H1 (cell line): ENCODE measurements at regions not wholly inside any gene's neighbourhood (a gene's known extent, or its start where the extent isn't known, plus 50 kb on each side); places are given as distances from the start of the nearest gene placed in this dataset.

Experiments used
- CTCF ChIA-PET: fragments of 300-600 bp; sonication (Branson Sonifier 250); formaldehyde crosslinking; loops from one replicate; lab custom pipeline; 2021; ENCODE audit not compliant: partially characterized antibody; lab: Charles Lee
- POLR2A ChIA-PET: fragments of 300-600 bp; sonication (Branson Sonifier 250); formaldehyde crosslinking; loops from one replicate; lab custom pipeline; 2021; ENCODE audit warnings: inconsistent platforms; ENCODE audit not compliant: partially characterized antibody; lab: Charles Lee
- DNase-seq, 2 experiments: peaks; one replicate each; pipeline versions ENCODE4 v3.0.0 to v3.0.0-alpha.2; 2010 to 2022; ENCODE audit warnings: low spot score in 2 of 2, low read depth in 1 of 2, mixed read lengths in 1 of 2
- FAIRE-seq: peaks from 2 replicates; lab custom pipeline; 2011; peaks lifted over from hg19 to GRCh38; lab: Jason Lieb, UNC
- H2AFZ ChIP-seq: 2 replicates; pipeline ENCODE4 v1.8.1; 2012; ENCODE audit warnings: low read length, inconsistent platforms
- H2AK5ac ChIP-seq: 2 replicates; pipeline ENCODE4 v1.6.1; 2013; ENCODE audit warnings: low read depth, low read length
- H2BK120ac ChIP-seq: replicated peaks from 2 replicates; pipeline ENCODE3; 2013; ENCODE audit warnings: low read depth, low read length, inconsistent platforms
- H2BK12ac ChIP-seq: 2 replicates; pipeline ENCODE4 v1.6.1; 2013; ENCODE audit warnings: low read depth, low read length
- H2BK15ac ChIP-seq: 2 replicates; pipeline ENCODE4 v1.6.1; 2013; ENCODE audit warnings: low read length
- H2BK20ac ChIP-seq: 2 replicates; pipeline ENCODE4 v1.6.1; 2013; ENCODE audit warnings: low read length
- H2BK5ac ChIP-seq: 2 replicates; pipeline ENCODE4 v1.6.1; 2013; ENCODE audit warnings: low read depth, low read length
- H3K14ac ChIP-seq: 2 replicates; pipeline ENCODE4 v1.6.1; 2013; ENCODE audit warnings: inconsistent platforms; ENCODE audit not compliant: insufficient read length
- H3K18ac ChIP-seq: 2 replicates; pipeline ENCODE4 v1.6.1; 2013; ENCODE audit warnings: low read length; ENCODE audit errors: extremely low read depth
- H3K23ac ChIP-seq: 2 replicates; pipeline ENCODE4 v1.6.1; 2013; ENCODE audit warnings: inconsistent platforms; ENCODE audit not compliant: insufficient read length
- H3K23me2 ChIP-seq: 2 replicates; pipeline ENCODE4 v1.6.1; 2013; ENCODE audit warnings: low read depth, low read length
- H3K27ac ChIP-seq: 2 replicates; pipeline ENCODE4 v1.6.1; 2011; ENCODE audit warnings: low read depth, low read length, inconsistent platforms
- H3K27me3 ChIP-seq, 4 experiments: replicated peaks in 1 of 4; 1 replicate in 1 of 4; 2 replicates in 3 of 4; pipeline versions ENCODE4 v1.6.1 to v1.8.1; 2011 to 2013; ENCODE audit warnings: low read length in 3 of 4, mild to moderate bottlenecking in 3 of 4, inconsistent platforms in 2 of 4, mixed read lengths in 2 of 4, moderate library complexity in 1 of 4; ENCODE audit not compliant: control insufficient read depth in 3 of 4, insufficient read depth in 3 of 4; ENCODE audit errors: extremely low read depth in 1 of 4
- H3K36me3 ChIP-seq, 4 experiments: 2 replicates each; pipeline versions ENCODE4 v1.6.1 to v1.8.1; 2011 to 2013; ENCODE audit warnings: mild to moderate bottlenecking in 4 of 4, low read length in 3 of 4, moderate library complexity in 2 of 4, control low read depth in 1 of 4, inconsistent platforms in 1 of 4; ENCODE audit not compliant: insufficient read depth in 4 of 4, control insufficient read depth in 2 of 4
- H3K4ac ChIP-seq: replicated peaks from 2 replicates; pipeline ENCODE3; 2013; ENCODE audit warnings: low read length, low read depth, mixed read lengths, inconsistent platforms; ENCODE audit not compliant: insufficient read length
- H3K4me1 ChIP-seq, 4 experiments: replicated peaks in 1 of 4; 1 replicate in 1 of 4; 2 replicates in 3 of 4; pipeline versions ENCODE4 v1.6.1 to v1.8.1; 2011 to 2013; ENCODE audit warnings: low read length in 3 of 4, inconsistent platforms in 2 of 4, mixed read lengths in 1 of 4; ENCODE audit not compliant: insufficient read depth in 4 of 4, control insufficient read depth in 3 of 4
- H3K4me2 ChIP-seq, 2 experiments: 2 replicates each; pipeline versions ENCODE4 v1.6.1 to v1.8.1; 2011 to 2013; ENCODE audit warnings: low read depth in 2 of 2, low read length in 2 of 2, control low read depth in 1 of 2, inconsistent platforms in 1 of 2, mild to moderate bottlenecking in 1 of 2; ENCODE audit not compliant: insufficient read depth in 1 of 2
- H3K4me3 ChIP-seq, 4 experiments: fragments of 200-600, 300-600 bp in 1 of 4; sonication (generic), shearing (Covaris generic), sonication (Bioruptor Twin) in 1 of 4; 2 replicates each; pipeline versions ENCODE4 v1.5.1 to v1.8.1; 2011 to 2016; ENCODE audit warnings: low read length in 4 of 4, low read depth in 3 of 4, control low read depth in 2 of 4, inconsistent platforms in 2 of 4, mild to moderate bottlenecking in 2 of 4, mixed read lengths in 1 of 4, moderate library complexity in 1 of 4; ENCODE audit not compliant: insufficient read depth in 2 of 4; ENCODE audit errors: extremely low read depth in 1 of 4
- H3K56ac ChIP-seq: replicated peaks from 2 replicates; pipeline ENCODE3; 2013; ENCODE audit warnings: low read depth, mild to moderate bottlenecking, mixed read lengths, low read length, inconsistent platforms; ENCODE audit not compliant: insufficient read length
- H3K79me1 ChIP-seq: 2 replicates; pipeline ENCODE4 v1.6.1; 2013; ENCODE audit warnings: low read depth, low read length, control low read depth
- H3K79me2 ChIP-seq, 2 experiments: 2 replicates each; pipeline versions ENCODE4 v1.6.1 to v1.8.1; 2012 to 2013; ENCODE audit warnings: low read length in 2 of 2, mild to moderate bottlenecking in 2 of 2, inconsistent platforms in 1 of 2; ENCODE audit not compliant: insufficient read depth in 2 of 2, control insufficient read depth in 1 of 2
- H3K9ac ChIP-seq, 4 experiments: replicated peaks in 1 of 4; 1 replicate in 1 of 4; 2 replicates in 3 of 4; pipeline versions ENCODE4 v1.6.1 to v1.8.1; 2011 to 2013; ENCODE audit warnings: low read depth in 3 of 4, low read length in 3 of 4, control low read depth in 2 of 4, mild to moderate bottlenecking in 2 of 4, moderate library complexity in 2 of 4, inconsistent platforms in 1 of 4; ENCODE audit errors: extremely low read depth in 1 of 4
- H3K9me3 ChIP-seq, 2 experiments: 2 replicates each; pipeline versions ENCODE4 v1.6.1 to v1.8.1; 2012 to 2013; ENCODE audit warnings: mild to moderate bottlenecking in 2 of 2, moderate library complexity in 2 of 2, control low read depth in 1 of 2, inconsistent platforms in 1 of 2, low read depth in 1 of 2, low read length in 1 of 2, mixed read lengths in 1 of 2; ENCODE audit not compliant: insufficient read depth in 2 of 2
- H4K20me1 ChIP-seq, 2 experiments: replicated peaks in 1 of 2; 2 replicates each; pipeline versions ENCODE3 to v1.8.1; 2011 to 2013; ENCODE audit warnings: inconsistent platforms in 2 of 2, low read length in 2 of 2, mild to moderate bottlenecking in 1 of 2; ENCODE audit not compliant: insufficient read depth in 2 of 2, control insufficient read depth in 1 of 2
- H4K5ac ChIP-seq: 2 replicates; pipeline ENCODE4 v1.6.1; 2013; ENCODE audit warnings: low read length, low read depth, mixed read lengths, inconsistent platforms; ENCODE audit not compliant: insufficient read length
- H4K8ac ChIP-seq: 2 replicates; pipeline ENCODE4 v1.8.0; 2013; ENCODE audit warnings: mild to moderate bottlenecking, moderate library complexity, low read length, inconsistent platforms; ENCODE audit not compliant: insufficient read depth; ENCODE audit errors: extremely low read depth
- H4K91ac ChIP-seq: replicated peaks from 2 replicates; pipeline ENCODE3; 2013; ENCODE audit warnings: low read length, mixed read lengths, inconsistent platforms; ENCODE audit not compliant: insufficient read length
- HDAC2 ChIP-seq, 2 experiments: fragments of 300-600 bp in 1 of 2; sonication (generic) in 1 of 2; IDR thresholded peaks; 2 replicates each; pipeline ENCODE4 v1.6.1; 2011 to 2012; ENCODE audit warnings: low read depth in 2 of 2, low read length in 2 of 2, mild to moderate bottlenecking in 2 of 2, moderate library complexity in 2 of 2, borderline replicate concordance in 1 of 2, inconsistent platforms in 1 of 2
- WGBS, 2 experiments: shearing (Covaris generic) in 1 of 2; methylation state at CpG; one replicate each; pipeline versions ENCODE4 v1.1.6 to v1.1.7; 2013 to 2015; ENCODE audit warnings: low lambda C conversion rate in 2 of 2, mixed read lengths in 2 of 2, inconsistent platforms in 1 of 2, low coverage in 1 of 2, missing lambda C conversion rate in 1 of 2; ENCODE audit not compliant: insufficient replicate concordance in 2 of 2, insufficient coverage in 1 of 2, insufficient read length in 1 of 2; ENCODE audit errors: extremely low coverage in 1 of 2, missing lambda C conversion rate in 1 of 2; 5-methylcytosine and 5-hydroxymethylcytosine counted together

DNA sequence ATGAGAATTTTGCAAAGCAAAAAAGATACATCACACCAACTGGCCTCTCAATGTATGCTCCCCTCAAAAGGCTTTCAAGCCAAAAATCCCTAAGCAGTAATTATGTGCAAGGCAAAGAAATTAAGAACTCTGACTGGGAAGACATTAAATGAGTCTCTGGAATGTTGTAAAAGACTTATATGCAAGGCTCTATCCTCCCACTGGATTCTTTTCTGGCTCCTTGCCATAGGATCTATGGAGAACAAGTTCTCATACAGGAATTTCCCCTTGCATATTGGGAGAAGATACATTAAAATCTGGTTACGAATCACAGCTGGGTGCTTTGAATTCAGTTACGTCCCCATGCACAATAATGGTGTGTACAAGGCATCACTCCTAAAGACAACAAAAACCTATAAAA is 73.4 kb upstream of the ATL2 start:
- H2BK15ac ChIP-seq: no peak overlapping the region
- peaks cover 0 to 8% (median 0%) of the 10 kb centered on the region in 4 experiments; a peak in 2 of 7 replicates for H3K4me1 ChIP-seq
- no peak overlapping the region for H4K8ac ChIP-seq
- no peak overlapping the region for H2BK20ac ChIP-seq
- no peak overlapping the region for H2AFZ ChIP-seq
- no peak for TF ChIP-seq HDAC2 (IDR thresholded peaks at IDR 0.05; ENCODE audit: borderline replicate concordance in 1 of 2, low read depth in 2 of 2, low read length in 2 of 2)
- TF ChIP-seq, all 59 proteins: peak for 0
- H3K9me3 ChIP-seq: no peaks in the 10 kb centered on the region
- no peaks in the 10 kb centered on the region; the same call in 1 of the 2 replicates for H3K23me2 ChIP-seq
- no peak overlapping the region for H4K5ac ChIP-seq
- no peak for DNase-seq
- no peak overlapping the region for H3K18ac ChIP-seq
- no peak overlapping the region for H2BK120ac ChIP-seq
- no peaks in the 10 kb centered on the region; the same call in 1 of the 2 replicates for H3K79me1 ChIP-seq
- H3K14ac ChIP-seq: no peak overlapping the region
- no peak overlapping the region for H2BK5ac ChIP-seq
- WGBS, 2 experiments: 81% methylated on average over 2 of the region's 2 CpGs; no CpG with 5 or more reads in 1 of the 2 experiments
- CTCF ChIA-PET: interaction anchor here (1.3 kb wide), 1 partner anchor 73 kb away, joined by 3 read pairs; no protein-coding TSS in a partner anchor
- H3K4me3 ChIP-seq: no peak overlapping the region
- no peak overlapping the region for H3K23ac ChIP-seq
- no peak overlapping the region for H2AK5ac ChIP-seq
- H3K9ac ChIP-seq: no peak overlapping the region
- no peaks in the 10 kb centered on the region for H3K79me2 ChIP-seq
- H4K91ac ChIP-seq: no peak overlapping the region
- H2BK12ac ChIP-seq: no peak overlapping the region
- H3K56ac ChIP-seq: no peak overlapping the region
- no peaks in the 10 kb centered on the region for H3K27me3 ChIP-seq
- FAIRE-seq: no peak
- H3K4ac ChIP-seq: no peak overlapping the region
- H3K27ac ChIP-seq: no peak overlapping the region
- no peak overlapping the region for H3K4me2 ChIP-seq
- no peaks in the 10 kb centered on the region for H3K36me3 ChIP-seq
- POLR2A ChIA-PET: no interaction called here
- no peaks in the 10 kb centered on the region for H4K20me1 ChIP-seq
